ENCODE measurements at regions not wholly inside any gene's neighbourhood (a gene's known extent, or its start where the extent isn't known, plus 50 kb on each side); places are given as distances from the start of the nearest gene placed in this dataset.

GRCh38 chr10:31192475-31192874 lies 126.5 kb upstream of the ZEB1 start:
- FAIRE-seq (no peak), DNase-seq (no peak)
- H3K36me3 ChIP-seq (ENCODE audit: control insufficient read depth in 3 of 3, insufficient read depth in 2 of 3, low read depth in 1 of 3, low read length in 3 of 3) = no peaks in the 10 kb centered on the region
- no peak overlapping the region for H3K4me3 ChIP-seq (ENCODE audit: low read depth in 1 of 3, low read length in 3 of 3)
- H3K4me1 ChIP-seq (ENCODE audit: control insufficient read depth in 3 of 3, insufficient read depth in 2 of 3, low read depth in 1 of 3, low read length in 2 of 3) = no peaks in the 10 kb centered on the region
- H3K9me3 ChIP-seq (ENCODE audit: control insufficient read depth in 2 of 2, insufficient read depth in 1 of 2, low read depth in 1 of 2, low read length in 1 of 2) = peaks cover 0 to 4% of the 10 kb centered on the region in 2 donors
- no peak overlapping the region for H3K27ac ChIP-seq (ENCODE audit: low read depth in 1 of 3, low read length in 2 of 3)
- H3K27me3 ChIP-seq (ENCODE audit: control insufficient read depth in 3 of 3, insufficient read depth in 3 of 3, low read length in 3 of 3) = no peaks in the 10 kb centered on the region
- 71 to 92% (median 80%) methylated on average over 6 of the region's 6 CpGs for WGBS, 3 donors

- 49 to 62% (median 56%) methylated on average over 4 of the region's 4 CpGs for WGBS, 3 donors
- no peak overlapping the region for H3K4me3 ChIP-seq (ENCODE audit: low read depth in 1 of 3, low read length in 3 of 3)
- H3K4me1 ChIP-seq (ENCODE audit: control insufficient read depth in 3 of 3, insufficient read depth in 2 of 3, low read depth in 1 of 3, low read length in 2 of 3) = no peaks in the 10 kb centered on the region
- no peaks in the 10 kb centered on the region for H3K36me3 ChIP-seq (ENCODE audit: control insufficient read depth in 3 of 3, insufficient read depth in 2 of 3, low read depth in 1 of 3, low read length in 3 of 3)
- FAIRE-seq (no peak), DNase-seq (no peak)
- H3K9me3 ChIP-seq (ENCODE audit: control insufficient read depth in 2 of 2, insufficient read depth in 1 of 2, low read depth in 1 of 2, low read length in 1 of 2) = peaks cover 0 to 4% of the 10 kb centered on the region in 2 donors
- no peaks in the 10 kb centered on the region for H3K27me3 ChIP-seq (ENCODE audit: control insufficient read depth in 3 of 3, insufficient read depth in 3 of 3, low read length in 3 of 3)
- no peak overlapping the region for H3K27ac ChIP-seq (ENCODE audit: low read depth in 1 of 3, low read length in 2 of 3)
Observed at GRCh38 chr10:31194986-31195385, 124.0 kb upstream of the ZEB1 start.

GRCh38 chr10:31197886-31198285 lies 121.1 kb upstream of the ZEB1 start:
- DNase-seq = no peak
- no peaks in the 10 kb centered on the region for H3K9me3 ChIP-seq (ENCODE audit: control insufficient read depth in 2 of 2, insufficient read depth in 1 of 2, low read depth in 1 of 2, low read length in 1 of 2)
- H3K27me3 ChIP-seq (ENCODE audit: control insufficient read depth in 3 of 3, insufficient read depth in 3 of 3, low read length in 3 of 3) = no peaks in the 10 kb centered on the region
- no peaks in the 10 kb centered on the region for H3K4me1 ChIP-seq (ENCODE audit: control insufficient read depth in 3 of 3, insufficient read depth in 2 of 3, low read depth in 1 of 3, low read length in 2 of 3)
- 73 to 88% (median 76%) methylated on average over 5 of the region's 5 CpGs for WGBS, 3 donors
- no peak for FAIRE-seq
- no peak overlapping the region for H3K27ac ChIP-seq (ENCODE audit: low read depth in 1 of 3, low read length in 2 of 3)
- no peaks in the 10 kb centered on the region for H3K36me3 ChIP-seq (ENCODE audit: control insufficient read depth in 3 of 3, insufficient read depth in 2 of 3, low read depth in 1 of 3, low read length in 3 of 3)
- H3K4me3 ChIP-seq (ENCODE audit: low read depth in 1 of 3, low read length in 3 of 3) = no peak overlapping the region

GRCh38 chr10:31204090-31204489 lies 114.9 kb upstream of the ZEB1 start:
- no peak overlapping the region for H3K4me3 ChIP-seq (ENCODE audit: low read depth in 1 of 3, low read length in 3 of 3)
- H3K36me3 ChIP-seq (ENCODE audit: control insufficient read depth in 3 of 3, insufficient read depth in 2 of 3, low read depth in 1 of 3, low read length in 3 of 3) = no peaks in the 10 kb centered on the region
- H3K27ac ChIP-seq (ENCODE audit: low read depth in 1 of 3, low read length in 2 of 3) = no peak overlapping the region
- DNase-seq (no peak), FAIRE-seq (no peak)
- peaks cover 0 to 3% of the 10 kb centered on the region in 2 donors for H3K9me3 ChIP-seq (ENCODE audit: control insufficient read depth in 2 of 2, insufficient read depth in 1 of 2, low read depth in 1 of 2, low read length in 1 of 2)
- WGBS, 3 donors = 65 to 92% (median 83%) methylated on average over 4 of the region's 4 CpGs
- H3K4me1 ChIP-seq (ENCODE audit: control insufficient read depth in 3 of 3, insufficient read depth in 2 of 3, low read depth in 1 of 3, low read length in 2 of 3) = no peaks in the 10 kb centered on the region
- H3K27me3 ChIP-seq (ENCODE audit: control insufficient read depth in 3 of 3, insufficient read depth in 3 of 3, low read length in 3 of 3) = no peaks in the 10 kb centered on the region

- Histone ChIP-seq H3K36me3 (ENCODE audit: control insufficient read depth in 3 of 3, insufficient read depth in 2 of 3, low read depth in 1 of 3, low read length in 3 of 3) (no peaks in the 10 kb centered on the region), H3K4me3 (ENCODE audit: low read depth in 1 of 3, low read length in 3 of 3) (no peak overlapping the region), H3K4me1 (ENCODE audit: control insufficient read depth in 3 of 3, insufficient read depth in 2 of 3, low read depth in 1 of 3, low read length in 2 of 3) (no peaks in the 10 kb centered on the region), H3K27me3 (ENCODE audit: control insufficient read depth in 3 of 3, insufficient read depth in 3 of 3, low read length in 3 of 3) (no peaks in the 10 kb centered on the region), H3K9me3 (ENCODE audit: control insufficient read depth in 2 of 2, insufficient read depth in 1 of 2, low read depth in 1 of 2, low read length in 1 of 2) (peaks cover 0 to 3% of the 10 kb centered on the region in 2 donors), H3K27ac (ENCODE audit: low read depth in 1 of 3, low read length in 2 of 3) (no peak overlapping the region)
- FAIRE-seq (no peak), DNase-seq (no peak)
- 34 to 61% (median 42%) methylated on average over 4 of the region's 4 CpGs for WGBS, 3 donors
Observed at GRCh38 chr10:31207636-31208035, 111.4 kb upstream of the ZEB1 start.

- FAIRE-seq (no peak), DNase-seq (no peak)
- WGBS, 3 donors = 81 to 89% (median 82%) methylated on average over 7 of the region's 7 CpGs
- Histone ChIP-seq H3K36me3 (ENCODE audit: control insufficient read depth in 3 of 3, insufficient read depth in 2 of 3, low read depth in 1 of 3, low read length in 3 of 3) (no peaks in the 10 kb centered on the region), H3K9me3 (ENCODE audit: control insufficient read depth in 2 of 2, insufficient read depth in 1 of 2, low read depth in 1 of 2, low read length in 1 of 2) (peaks cover 0 to 3% of the 10 kb centered on the region in 2 donors), H3K27ac (ENCODE audit: low read depth in 1 of 3, low read length in 2 of 3) (no peak overlapping the region), H3K4me1 (ENCODE audit: control insufficient read depth in 3 of 3, insufficient read depth in 2 of 3, low read depth in 1 of 3, low read length in 2 of 3) (no peaks in the 10 kb centered on the region), H3K27me3 (ENCODE audit: control insufficient read depth in 3 of 3, insufficient read depth in 3 of 3, low read length in 3 of 3) (no peaks in the 10 kb centered on the region), H3K4me3 (ENCODE audit: low read depth in 1 of 3, low read length in 3 of 3) (no peak overlapping the region)
Observed at GRCh38 chr10:31209478-31209877, 109.5 kb upstream of the ZEB1 start.

- DNase-seq (no peak), FAIRE-seq (no peak)
- 95 to 98% (median 97%) methylated on average over 7 of the region's 7 CpGs for WGBS, 3 donors
- Histone ChIP-seq H3K9me3 (ENCODE audit: control insufficient read depth in 2 of 2, insufficient read depth in 1 of 2, low read depth in 1 of 2, low read length in 1 of 2) (peaks cover 0 to 2% of the 10 kb centered on the region in 2 donors), H3K4me1 (ENCODE audit: control insufficient read depth in 3 of 3, insufficient read depth in 2 of 3, low read depth in 1 of 3, low read length in 2 of 3) (no peaks in the 10 kb centered on the region), H3K27me3 (ENCODE audit: control insufficient read depth in 3 of 3, insufficient read depth in 3 of 3, low read length in 3 of 3) (no peaks in the 10 kb centered on the region), H3K36me3 (ENCODE audit: control insufficient read depth in 3 of 3, insufficient read depth in 2 of 3, low read depth in 1 of 3, low read length in 3 of 3) (no peaks in the 10 kb centered on the region), H3K4me3 (ENCODE audit: low read depth in 1 of 3, low read length in 3 of 3) (no peak overlapping the region), H3K27ac (ENCODE audit: low read depth in 1 of 3, low read length in 2 of 3) (no peak overlapping the region)
Observed at GRCh38 chr10:31210190-31210589, 108.8 kb upstream of the ZEB1 start.

GRCh38 chr10:31213959-31214358 lies 105.1 kb upstream of the ZEB1 start:
- Histone ChIP-seq H3K27ac (ENCODE audit: low read depth in 1 of 3, low read length in 2 of 3) (no peak overlapping the region), H3K36me3 (ENCODE audit: control insufficient read depth in 3 of 3, insufficient read depth in 2 of 3, low read depth in 1 of 3, low read length in 3 of 3) (no peaks in the 10 kb centered on the region), H3K4me3 (ENCODE audit: low read depth in 1 of 3, low read length in 3 of 3) (no peak overlapping the region), H3K27me3 (ENCODE audit: control insufficient read depth in 3 of 3, insufficient read depth in 3 of 3, low read length in 3 of 3) (no peaks in the 10 kb centered on the region), H3K4me1 (ENCODE audit: control insufficient read depth in 3 of 3, insufficient read depth in 2 of 3, low read depth in 1 of 3, low read length in 2 of 3) (no peaks in the 10 kb centered on the region), H3K9me3 (ENCODE audit: control insufficient read depth in 2 of 2, insufficient read depth in 1 of 2, low read depth in 1 of 2, low read length in 1 of 2) (no peaks in the 10 kb centered on the region)
- 81 to 91% (median 91%) methylated on average over 1 of the region's 1 CpG for WGBS, 3 donors
- DNase-seq = no peak
- FAIRE-seq = no peak

- Histone ChIP-seq H3K4me3 (ENCODE audit: low read depth in 1 of 3, low read length in 3 of 3) (no peak overlapping the region), H3K4me1 (ENCODE audit: control insufficient read depth in 3 of 3, insufficient read depth in 2 of 3, low read depth in 1 of 3, low read length in 2 of 3) (no peaks in the 10 kb centered on the region), H3K9me3 (ENCODE audit: control insufficient read depth in 2 of 2, insufficient read depth in 1 of 2, low read depth in 1 of 2, low read length in 1 of 2) (no peaks in the 10 kb centered on the region), H3K27ac (ENCODE audit: low read depth in 1 of 3, low read length in 2 of 3) (no peak overlapping the region), H3K36me3 (ENCODE audit: control insufficient read depth in 3 of 3, insufficient read depth in 2 of 3, low read depth in 1 of 3, low read length in 3 of 3) (no peaks in the 10 kb centered on the region), H3K27me3 (ENCODE audit: control insufficient read depth in 3 of 3, insufficient read depth in 3 of 3, low read length in 3 of 3) (no peaks in the 10 kb centered on the region)
- 82 to 83% (median 83%) methylated on average over 2 of the region's 2 CpGs for WGBS, 3 donors
- FAIRE-seq = no peak
- no peak for DNase-seq
Observed at GRCh38 chr10:31215052-31215451, 104.0 kb upstream of the ZEB1 start.

Measured in small intestine (tissue), 7 donors.